ENCODE measurements at regions not wholly inside any gene's neighbourhood (a gene's known extent, or its start where the extent isn't known, plus 50 kb on each side); places are given as distances from the start of the nearest gene placed in this dataset.
"Not testable (repeated sequence)": the region's sequence is repeated elsewhere in the genome, so short reads cannot be mapped to it uniquely, and the experiment has no call there.

- not testable (repeated sequence) for H3K9me3 Mint-ChIP-seq; H3K4me1 Mint-ChIP-seq; H3K4me3 Mint-ChIP-seq; H3K27ac Mint-ChIP-seq; DNase-seq; H3K36me3 Mint-ChIP-seq; H3K27me3 Mint-ChIP-seq (ENCODE audit: low read depth in 3 of 3)
These were observed 83.2 kb downstream of the POTEB3 start for GRCh38 chr15:21357056-21357455.

- H3K36me3 Mint-ChIP-seq; H3K9me3 Mint-ChIP-seq; H3K4me3 Mint-ChIP-seq; H3K27ac Mint-ChIP-seq; H3K4me1 Mint-ChIP-seq; DNase-seq; H3K27me3 Mint-ChIP-seq (ENCODE audit: low read depth in 3 of 3): not testable (repeated sequence)
These were observed 84.4 kb downstream of the POTEB3 start for GRCh38 chr15:21355944-21356343.

DNA sequence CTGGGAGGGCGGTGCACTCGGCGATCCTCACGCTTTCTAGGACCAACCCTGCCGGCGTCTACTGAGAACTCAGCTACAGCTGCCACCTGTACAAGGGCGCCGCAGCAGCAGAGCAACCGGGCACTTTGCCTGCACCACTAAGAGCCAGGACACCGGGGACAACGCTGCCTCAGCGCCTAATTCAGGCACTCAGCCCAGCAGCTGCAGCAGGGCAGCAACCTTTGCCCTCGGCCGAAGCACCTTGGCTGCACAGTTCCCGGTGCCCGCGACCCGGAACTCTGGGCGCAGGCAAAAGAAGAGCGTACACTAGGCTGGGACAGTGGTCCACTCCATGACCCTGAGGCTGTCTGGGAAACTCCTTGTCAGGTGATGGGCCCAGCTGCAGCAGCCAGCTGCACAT is 85.7 kb downstream of the POTEB3 start:
- not testable (repeated sequence) for DNase-seq; H3K27ac Mint-ChIP-seq; H3K4me1 Mint-ChIP-seq; H3K4me3 Mint-ChIP-seq; H3K36me3 Mint-ChIP-seq; H3K9me3 Mint-ChIP-seq; H3K27me3 Mint-ChIP-seq (ENCODE audit: low read depth in 3 of 3)

DNA sequence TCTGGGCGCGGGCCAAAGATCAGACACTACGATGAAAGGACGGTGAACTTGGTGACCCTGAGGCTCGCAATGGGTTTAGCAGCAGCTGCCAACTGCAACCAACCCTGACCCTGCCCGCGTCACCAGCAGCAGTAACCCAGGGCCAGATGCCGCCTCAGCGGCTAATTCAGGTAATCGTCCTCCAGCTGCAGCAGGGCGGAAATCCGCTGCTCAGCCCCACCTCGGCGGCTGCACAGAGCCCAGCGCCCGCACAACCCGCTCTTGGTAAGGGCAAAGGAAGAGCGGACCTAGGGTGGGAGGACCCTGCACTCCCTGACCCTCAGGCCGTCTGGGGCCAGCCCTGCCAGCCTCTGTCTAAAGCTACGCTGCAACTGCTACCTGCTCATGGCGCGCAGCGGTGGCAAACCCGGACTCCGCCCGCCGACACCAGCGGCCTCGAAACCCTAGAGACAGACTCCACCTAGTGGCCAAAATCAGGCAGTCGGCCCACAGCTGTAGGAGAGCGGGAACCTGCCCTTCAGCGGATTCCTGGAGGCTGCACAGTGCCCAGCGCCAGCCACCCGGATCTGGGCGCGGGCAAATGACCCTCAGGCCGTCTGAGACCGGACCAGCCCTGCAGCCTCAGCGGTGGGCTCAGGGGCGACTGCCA is 87.5 kb downstream of the POTEB3 start:
- not testable (repeated sequence) for H3K4me3 Mint-ChIP-seq; DNase-seq; H3K9me3 Mint-ChIP-seq; H3K27ac Mint-ChIP-seq; H3K36me3 Mint-ChIP-seq; H3K27me3 Mint-ChIP-seq (ENCODE audit: low read depth in 3 of 3); H3K4me1 Mint-ChIP-seq

GRCh38 chr15:21344960-21345359 is 95.3 kb downstream of the POTEB3 start:
- H3K36me3 Mint-ChIP-seq; H3K4me1 Mint-ChIP-seq; H3K27ac Mint-ChIP-seq; H3K27me3 Mint-ChIP-seq (ENCODE audit: low read depth in 3 of 3); H3K4me3 Mint-ChIP-seq; H3K9me3 Mint-ChIP-seq: not testable (repeated sequence)
- DNase-seq: peak in 2 of 3 donors; percentile 30 to 39

DNA sequence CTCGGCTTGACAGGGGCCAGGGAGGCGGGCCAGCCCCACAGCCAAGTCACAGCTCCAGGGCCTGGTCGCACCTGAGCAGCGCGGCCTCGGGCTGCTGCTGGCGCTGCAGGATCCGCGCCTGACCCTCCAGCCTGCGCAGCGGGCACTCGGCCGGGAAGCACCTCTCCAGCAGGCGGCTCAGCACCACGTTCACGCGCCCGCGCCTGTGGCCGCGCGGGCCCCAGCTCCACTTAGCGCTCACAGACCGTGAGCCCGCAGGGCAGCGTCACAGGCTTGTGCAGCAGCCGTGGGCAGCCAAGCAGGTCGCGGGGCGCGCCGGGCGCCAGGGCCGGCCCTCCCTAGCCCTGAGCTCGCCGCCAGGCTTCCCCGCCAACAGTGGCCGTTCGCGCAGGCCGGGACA is 95.8 kb downstream of the POTEB3 start:
- H3K4me1 Mint-ChIP-seq; H3K27me3 Mint-ChIP-seq (ENCODE audit: low read depth in 3 of 3); H3K27ac Mint-ChIP-seq; H3K4me3 Mint-ChIP-seq; DNase-seq; H3K36me3 Mint-ChIP-seq; H3K9me3 Mint-ChIP-seq: not testable (repeated sequence)

- not testable (repeated sequence) for H3K9me3 Mint-ChIP-seq; H3K4me1 Mint-ChIP-seq; DNase-seq; H3K36me3 Mint-ChIP-seq; H3K27ac Mint-ChIP-seq; H3K4me3 Mint-ChIP-seq; H3K27me3 Mint-ChIP-seq (ENCODE audit: low read depth in 3 of 3)
These were observed 103.3 kb downstream of the POTEB3 start for GRCh38 chr15:21337028-21337427.

- not testable (repeated sequence) for H3K4me1 Mint-ChIP-seq; H3K36me3 Mint-ChIP-seq; H3K27ac Mint-ChIP-seq; H3K9me3 Mint-ChIP-seq; H3K27me3 Mint-ChIP-seq (ENCODE audit: low read depth in 3 of 3)
- DNase-seq: peak; percentile 25 to 56 (median 46)
- peak overlapping the region in 4 of 5 donors; percentile 60 to 70 (median 68) for H3K4me3 Mint-ChIP-seq
These were observed 115.4 kb downstream of the POTEB3 start for GRCh38 chr15:21324720-21325460.

- not testable (repeated sequence) for H3K27ac Mint-ChIP-seq; DNase-seq; H3K9me3 Mint-ChIP-seq; H3K4me1 Mint-ChIP-seq; H3K27me3 Mint-ChIP-seq (ENCODE audit: low read depth in 3 of 3); H3K36me3 Mint-ChIP-seq; H3K4me3 Mint-ChIP-seq
These were observed 155.9 kb downstream of the POTEB3 start for GRCh38 chr15:21284353-21284752.

- H3K36me3 Mint-ChIP-seq, DNase-seq, H3K9me3 Mint-ChIP-seq: not testable (repeated sequence)
These were observed 157.1 kb downstream of the POTEB3 start for GRCh38 chr15:21283210-21283609.

GRCh38 chr15:21280272-21280671 is 160.0 kb downstream of the POTEB3 start:
- not testable (repeated sequence) for H3K27ac Mint-ChIP-seq; H3K9me3 Mint-ChIP-seq; H3K27me3 Mint-ChIP-seq (ENCODE audit: low read depth in 3 of 3); H3K4me1 Mint-ChIP-seq; H3K36me3 Mint-ChIP-seq; DNase-seq; H3K4me3 Mint-ChIP-seq

More at GRCh38 chr15:21283210-21283609, 157.1 kb downstream of the POTEB3 start:
- not testable (repeated sequence) for H3K27me3 Mint-ChIP-seq (ENCODE audit: low read depth in 3 of 3); H3K4me1 Mint-ChIP-seq; H3K27ac Mint-ChIP-seq; H3K4me3 Mint-ChIP-seq

- peaks cover 12 to 17% of the 10 kb centered on the region in 2 donors for H3K4me1 Mint-ChIP-seq
These were observed 167.9 kb downstream of the POTEB3 start for GRCh38 chr15:21272176-21272982.

DNA sequence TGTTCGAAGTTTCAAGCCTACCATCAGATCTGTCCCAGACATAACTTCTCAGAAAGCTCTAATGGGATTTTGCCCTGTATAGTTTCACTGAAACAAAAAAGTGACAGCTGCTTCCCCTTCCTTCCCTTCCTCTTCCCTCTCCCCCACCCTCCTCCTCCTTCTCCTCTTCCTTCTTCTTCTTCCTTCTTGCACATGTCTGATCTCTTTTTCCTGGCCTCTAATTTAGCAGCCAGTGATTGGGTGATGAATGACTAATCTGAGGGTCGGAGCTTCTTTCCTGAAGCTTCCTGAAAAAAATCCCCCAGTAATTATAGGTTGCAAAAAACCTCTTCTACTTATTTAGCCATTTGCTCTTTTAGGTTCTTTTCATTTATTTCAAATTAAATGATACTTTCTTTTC is 168.7 kb downstream of the POTEB3 start:
- Mint-ChIP-seq H3K27me3 (ENCODE audit: low read depth in 3 of 3) (peaks cover 0 to 3% (median 0%) of the 10 kb centered on the region in 3 donors), H3K4me1 (peaks cover 12 to 17% of the 10 kb centered on the region in 2 donors), H3K9me3 (no peaks in the 10 kb centered on the region), H3K27ac (no peak overlapping the region), H3K4me3 (no peak overlapping the region), H3K36me3 (no peaks in the 10 kb centered on the region)
- DNase-seq: no peak

More at GRCh38 chr15:21272176-21272982, 167.9 kb downstream of the POTEB3 start:
- H3K9me3 Mint-ChIP-seq; H3K27me3 Mint-ChIP-seq (ENCODE audit: low read depth in 3 of 3); H3K4me3 Mint-ChIP-seq; H3K36me3 Mint-ChIP-seq; H3K27ac Mint-ChIP-seq; DNase-seq: not testable (repeated sequence)

- no peak for DNase-seq
- Mint-ChIP-seq H3K4me3 (no peak overlapping the region), H3K27me3 (ENCODE audit: low read depth in 3 of 3) (peaks cover 0 to 3% (median 0%) of the 10 kb centered on the region in 3 donors), H3K9me3 (no peaks in the 10 kb centered on the region), H3K27ac (no peak overlapping the region), H3K4me1 (peaks cover 12 to 17% of the 10 kb centered on the region in 2 donors), H3K36me3 (no peaks in the 10 kb centered on the region)
These were observed 169.8 kb downstream of the POTEB3 start for GRCh38 chr15:21270474-21270873.
